GM12892 (cell line): ENCODE measurements at regions not wholly inside any gene's neighbourhood (a gene's known extent, or its start where the extent isn't known, plus 50 kb on each side); places are given as distances from the start of the nearest gene placed in this dataset.

Experiments used
- POLR2A ChIP-seq: IDR thresholded peaks from 2 replicates; pipeline ENCODE4 v1.6.1; 2011; ENCODE audit warnings: low read depth, low read length, control low read depth
- POLR2AphosphoS5 ChIP-seq: IDR thresholded peaks from 2 replicates; pipeline ENCODE4 v1.6.1; 2011; ENCODE audit warnings: low read depth, low read length, control low read depth

DNA sequence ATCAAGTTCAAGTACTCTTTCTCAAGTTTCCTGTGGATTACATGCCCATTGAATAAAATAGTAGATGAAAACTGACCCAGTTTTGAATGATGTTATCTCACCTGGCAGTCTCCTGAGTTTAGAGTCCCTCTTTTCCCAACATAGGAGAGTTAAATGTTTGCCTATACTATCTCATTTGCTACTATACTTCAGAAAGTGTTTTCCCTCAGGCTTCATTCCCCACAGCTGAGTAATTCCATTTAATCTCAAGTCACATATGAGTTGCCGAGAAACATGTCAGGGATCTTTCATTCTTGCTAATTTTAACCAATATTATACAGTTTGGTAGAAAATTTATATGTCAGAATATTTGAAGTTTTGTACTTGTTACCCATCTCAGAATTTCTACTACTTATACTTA is 150.4 kb upstream of the CDH19 start:
- TF ChIP-seq POLR2A, result no peak
- no peak for TF ChIP-seq POLR2AphosphoS5
